SK-N-SH (cell line): ENCODE measurements at regions not wholly inside any gene's neighbourhood (a gene's known extent, or its start where the extent isn't known, plus 50 kb on each side); places are given as distances from the start of the nearest gene placed in this dataset.

Source experiments
- CHD2 ChIP-seq: fragments of 150-350 bp; IDR thresholded peaks from 2 replicates; pipeline ENCODE4 v1.6.1; 2018; ENCODE audit warnings: low read length; ENCODE audit not compliant: partially characterized antibody
- CTCF ChIP-seq: fragments of 200-600 bp; sonication (generic); IDR thresholded peaks from 2 replicates; pipeline ENCODE4 v1.6.1; 2017; ENCODE audit warnings: antibody characterized with exemption, mild to moderate bottlenecking, moderate library complexity
- EZH2phosphoT487 ChIP-seq: fragments of 200-600 bp; sonication (generic); IDR thresholded peaks from 2 replicates; pipeline ENCODE4 v1.6.1; 2017; ENCODE audit warnings: low read depth, mixed run types, mild to moderate bottlenecking, antibody characterized with exemption, moderate library complexity, borderline replicate concordance
- IRF3 ChIP-seq: fragments of 150-350 bp; IDR thresholded peaks from 2 replicates; pipeline ENCODE4 v1.6.1; 2016; ENCODE audit warnings: mild to moderate bottlenecking, low read depth, low read length
- MXI1 ChIP-seq: IDR thresholded peaks from 2 replicates; pipeline ENCODE4 v1.6.1; 2012; ENCODE audit warnings: mild to moderate bottlenecking, low read depth, low read length, improper control_type of control experiment
- NFIC ChIP-seq: IDR thresholded peaks from 2 replicates; pipeline ENCODE4 v1.4.0; 2012; ENCODE audit warnings: borderline replicate concordance
- PBX3 ChIP-seq: IDR thresholded peaks from 2 replicates; pipeline ENCODE4; 2012
- POLR2AphosphoS5 ChIP-seq: IDR thresholded peaks from 2 replicates; pipeline ENCODE4 v1.6.1; 2012; ENCODE audit warnings: low read depth, low read length
- REST ChIP-seq: IDR thresholded peaks from 2 replicates; pipeline ENCODE4 v1.6.1; 2012; ENCODE audit warnings: mild to moderate bottlenecking, low read depth, low read length, moderate library complexity
- RXRA ChIP-seq: IDR thresholded peaks from 2 replicates; pipeline ENCODE4 v1.4.0; 2012; ENCODE audit warnings: low read depth, mild to moderate bottlenecking, borderline replicate concordance
- SMC3 ChIP-seq: IDR thresholded peaks from 2 replicates; pipeline ENCODE4 v1.6.1; 2012; ENCODE audit warnings: low read depth, low read length, improper control_type of control experiment
- USF2 ChIP-seq: fragments of 150-350 bp; IDR thresholded peaks from 2 replicates; pipeline ENCODE4 v1.6.1; 2017; ENCODE audit warnings: antibody characterized with exemption, low read length, low read depth, borderline replicate concordance
- YY1 ChIP-seq: IDR thresholded peaks from 2 replicates; pipeline ENCODE4 v1.4.0; 2012; ENCODE audit warnings: low read depth, mild to moderate bottlenecking

- no peak for TF ChIP-seq CHD2
- TF ChIP-seq USF2, result no peak
- no peak for TF ChIP-seq REST
- no peak for TF ChIP-seq RXRA
- no peak for TF ChIP-seq CTCF
- TF ChIP-seq POLR2AphosphoS5, result no peak
- TF ChIP-seq YY1, result no peak
- no peak for TF ChIP-seq SMC3
- TF ChIP-seq EZH2phosphoT487, result no peak
- TF ChIP-seq NFIC, result no peak
- TF ChIP-seq MXI1, result no peak
- no peak for TF ChIP-seq IRF3
- no peak for TF ChIP-seq PBX3
These were observed 294.3 kb downstream of the TAF11L14 start for GRCh38 chr5:17928581-17928981.
